GM21381 (cell line): ENCODE measurements at regions not wholly inside any gene's neighbourhood (a gene's known extent, or its start where the extent isn't known, plus 50 kb on each side); places are given as distances from the start of the nearest gene placed in this dataset.

Experiments
- ATAC-seq: cut with Tn5 transposase; IDR thresholded peaks from one replicate; pipeline ENCODE4 v1.9.1; 2021; ENCODE audit warnings: mild to moderate bottlenecking, moderate library complexity; ENCODE audit not compliant: unreplicated experiment

- ATAC-seq: no peak
Observed at GRCh38 chr5:96584712-96585111, 77.5 kb upstream of the CAST start.

- ATAC-seq: no peak
Observed at GRCh38 chr5:96588539-96588938, 73.6 kb upstream of the CAST start.

GRCh38 chr5:96590796-96591195 is 71.4 kb upstream of the CAST start:
- ATAC-seq: no peak

- no peak for ATAC-seq
Observed at GRCh38 chr5:96595300-96596090, 66.7 kb upstream of the CAST start.

GRCh38 chr5:96597438-96598020 is 64.6 kb upstream of the CAST start:
- ATAC-seq: no peak

GRCh38 chr5:96601200-96601599 is 61.0 kb upstream of the CAST start:
- ATAC-seq: no peak

GRCh38 chr5:96601715-96602244 is 60.4 kb upstream of the CAST start:
- ATAC-seq: peak; percentile 69

- ATAC-seq: no peak
Observed at GRCh38 chr5:96602776-96603175, 59.4 kb upstream of the CAST start.

GRCh38 chr5:96605144-96605837 is 56.9 kb upstream of the CAST start:
- ATAC-seq: no peak

- no peak for ATAC-seq
Observed at GRCh38 chr5:96609369-96609768, 52.8 kb upstream of the CAST start.

- no peak for ATAC-seq
Observed at GRCh38 chr5:96610747-96611146, 51.4 kb upstream of the CAST start.

- ATAC-seq: no peak
Observed at GRCh38 chr5:96611946-96612345, 50.2 kb upstream of the CAST start.
